GM18858 (cell line): ENCODE measurements at regions not wholly inside any gene's neighbourhood (a gene's known extent, or its start where the extent isn't known, plus 50 kb on each side); places are given as distances from the start of the nearest gene placed in this dataset.

Experiments used
- ATAC-seq: cut with Tn5 transposase; IDR thresholded peaks from one replicate; pipeline ENCODE4 v1.9.1; 2021; ENCODE audit not compliant: unreplicated experiment

- ATAC-seq = no peak
Observed at GRCh38 chr1:209455661-209456358, 127.7 kb upstream of the CAMK1G start.

DNA sequence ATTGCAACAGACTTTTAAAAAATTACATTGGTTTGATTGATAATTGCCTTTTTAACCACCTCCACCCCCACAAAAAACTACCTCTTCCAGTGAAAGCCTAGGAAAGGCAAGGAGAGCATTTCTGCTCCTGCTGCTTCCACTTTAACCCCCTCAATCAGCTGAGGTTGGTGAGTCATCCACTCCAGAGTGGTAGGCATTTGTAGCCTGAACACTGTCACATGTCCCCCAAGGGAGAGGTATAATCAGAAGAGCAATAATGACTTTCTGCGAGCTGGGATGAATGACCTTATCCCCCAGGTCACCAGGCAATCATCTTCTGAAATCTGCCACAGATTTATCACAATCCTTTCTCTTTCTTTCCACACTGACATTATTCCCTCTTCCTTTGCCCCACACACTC lies 126.6 kb upstream of the CAMK1G start:
- no peak for ATAC-seq

GRCh38 chr1:209457401-209458125 lies 126.0 kb upstream of the CAMK1G start:
- no peak for ATAC-seq

DNA sequence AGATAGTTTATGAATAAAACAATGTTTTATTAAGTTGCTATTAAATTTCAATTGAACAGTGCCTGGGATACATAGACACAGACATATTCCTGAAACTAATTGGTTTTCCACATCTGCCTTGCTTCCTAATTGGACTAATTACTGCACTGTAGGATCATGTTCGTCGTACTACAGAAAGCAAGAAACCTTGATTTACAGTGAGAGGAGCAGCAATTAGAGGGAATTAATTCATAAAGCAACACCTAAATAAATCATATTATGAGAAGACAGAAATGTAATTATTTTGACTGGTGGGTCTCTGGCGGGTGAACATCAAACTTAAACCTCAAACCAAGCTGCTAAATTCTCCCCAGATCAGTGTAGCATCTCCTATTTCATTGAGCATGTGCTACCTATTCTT lies 124.6 kb upstream of the CAMK1G start:
- no peak for ATAC-seq

DNA sequence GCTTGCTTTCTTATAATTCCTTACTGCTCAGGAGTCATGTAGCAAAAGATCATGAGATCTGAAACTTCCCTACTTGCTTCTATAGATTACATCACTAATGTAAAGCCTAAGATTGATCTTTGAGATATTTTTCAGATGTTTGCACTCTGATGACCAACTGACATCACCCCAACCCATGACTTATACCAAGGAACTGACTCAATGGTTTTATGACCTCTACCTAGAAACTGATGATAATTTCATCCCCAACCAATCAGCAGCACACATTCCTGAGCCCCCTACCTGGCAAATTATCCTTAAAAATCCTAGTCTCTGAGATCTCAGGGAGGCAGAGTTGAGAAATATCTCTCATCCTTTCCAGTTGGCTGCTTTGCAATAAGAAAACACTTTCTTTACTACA lies 122.3 kb upstream of the CAMK1G start:
- no peak for ATAC-seq

DNA sequence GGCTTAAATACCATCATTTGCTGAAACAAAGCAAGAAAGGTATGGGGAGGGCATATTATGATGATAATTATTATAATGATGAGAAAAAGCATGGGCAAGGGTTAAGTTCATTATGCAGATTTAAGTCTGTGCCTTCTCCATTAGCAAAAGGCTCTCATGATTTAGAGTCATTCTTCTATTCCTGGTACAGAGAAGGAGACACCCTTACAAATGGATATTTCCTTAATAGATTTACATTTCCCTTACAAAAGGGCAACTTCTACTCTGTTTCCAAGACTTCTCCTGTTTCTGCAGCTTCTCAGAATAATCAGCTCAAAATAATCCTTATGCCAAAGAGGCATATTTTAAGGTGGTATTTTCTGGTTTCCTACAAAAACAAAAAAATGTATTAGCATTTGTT lies 121.1 kb upstream of the CAMK1G start:
- ATAC-seq = no peak

- ATAC-seq = no peak
Observed at GRCh38 chr1:209463441-209463840, 120.1 kb upstream of the CAMK1G start.

DNA sequence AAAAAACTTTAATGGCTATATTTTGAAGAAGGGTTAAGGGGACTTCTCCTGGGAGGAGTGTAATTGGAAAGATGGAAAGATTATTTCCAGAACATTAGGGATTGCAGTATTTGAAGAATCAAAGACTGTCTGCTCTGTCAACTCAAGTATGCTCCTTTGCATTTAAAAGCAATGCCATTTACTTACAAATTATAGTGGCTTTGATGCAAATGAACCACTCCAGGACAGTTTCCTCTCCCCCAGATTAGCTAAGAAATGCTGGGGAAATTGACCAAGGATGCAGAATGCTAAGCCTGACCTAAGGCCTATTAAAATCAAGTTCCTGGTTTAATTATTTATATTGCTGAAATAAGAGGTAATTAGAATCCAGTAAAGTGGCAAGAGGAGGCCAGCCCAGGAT lies 110.5 kb upstream of the CAMK1G start:
- no peak for ATAC-seq

GRCh38 chr1:209480345-209480744 lies 103.2 kb upstream of the CAMK1G start:
- no peak for ATAC-seq

DNA sequence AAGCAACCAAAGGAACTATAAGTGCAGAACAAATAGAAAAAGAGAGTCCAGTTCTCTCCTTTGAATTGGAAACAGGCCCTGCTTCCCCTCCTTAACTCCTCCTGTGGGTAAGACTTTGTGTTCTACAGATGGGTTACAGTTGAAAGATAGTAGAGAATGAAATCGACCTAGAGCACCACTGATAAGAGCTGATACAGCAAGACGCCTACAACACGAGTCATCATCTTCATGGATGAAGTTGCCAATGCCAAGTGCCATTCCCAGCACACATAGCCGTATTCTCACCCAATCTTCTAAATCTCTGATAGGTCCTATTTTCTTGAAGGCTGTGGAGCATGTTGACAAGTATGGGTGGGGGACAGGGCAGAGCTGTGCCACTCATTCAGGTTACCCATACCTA lies 99.8 kb upstream of the CAMK1G start:
- no peak for ATAC-seq

DNA sequence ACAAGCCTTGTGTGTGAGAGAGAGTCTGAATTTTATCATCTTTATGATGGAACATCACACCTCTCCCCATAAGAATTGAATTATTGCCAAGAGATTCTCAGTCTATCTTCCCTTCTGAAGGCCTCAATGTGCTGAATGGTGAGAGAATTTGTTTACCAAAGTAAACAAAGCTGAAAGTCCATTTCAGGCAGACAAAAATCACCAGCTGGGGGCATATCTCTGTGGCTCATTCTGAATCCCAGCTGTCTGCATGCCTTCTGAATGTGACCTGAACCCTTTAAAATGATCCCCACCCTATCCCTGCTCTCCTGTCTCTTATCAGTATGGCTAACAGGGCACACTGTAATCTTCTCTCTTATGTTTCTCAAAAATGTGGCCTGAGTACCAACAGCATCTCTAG lies 99.1 kb upstream of the CAMK1G start:
- no peak for ATAC-seq

GRCh38 chr1:209485167-209485566 lies 98.3 kb upstream of the CAMK1G start:
- no peak for ATAC-seq

DNA sequence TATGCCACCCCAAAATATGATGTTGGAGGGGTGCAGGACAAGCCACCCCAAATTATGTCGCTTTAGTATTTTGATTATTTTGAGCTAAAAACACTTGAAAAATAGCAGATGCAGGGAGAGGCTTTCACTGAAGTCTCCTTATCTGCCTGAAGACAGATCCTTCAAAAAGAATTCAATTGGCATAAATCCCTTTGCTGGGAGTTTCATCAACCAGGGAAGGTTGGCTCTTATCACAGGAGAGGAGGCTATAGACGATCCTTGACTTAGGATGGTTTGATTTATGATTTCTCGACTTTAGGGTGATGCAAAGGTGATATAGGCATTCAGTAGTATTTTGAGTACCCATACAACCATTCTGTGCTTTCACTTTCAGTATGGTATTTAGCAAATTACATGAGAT lies 97.8 kb upstream of the CAMK1G start:
- no peak for ATAC-seq

DNA sequence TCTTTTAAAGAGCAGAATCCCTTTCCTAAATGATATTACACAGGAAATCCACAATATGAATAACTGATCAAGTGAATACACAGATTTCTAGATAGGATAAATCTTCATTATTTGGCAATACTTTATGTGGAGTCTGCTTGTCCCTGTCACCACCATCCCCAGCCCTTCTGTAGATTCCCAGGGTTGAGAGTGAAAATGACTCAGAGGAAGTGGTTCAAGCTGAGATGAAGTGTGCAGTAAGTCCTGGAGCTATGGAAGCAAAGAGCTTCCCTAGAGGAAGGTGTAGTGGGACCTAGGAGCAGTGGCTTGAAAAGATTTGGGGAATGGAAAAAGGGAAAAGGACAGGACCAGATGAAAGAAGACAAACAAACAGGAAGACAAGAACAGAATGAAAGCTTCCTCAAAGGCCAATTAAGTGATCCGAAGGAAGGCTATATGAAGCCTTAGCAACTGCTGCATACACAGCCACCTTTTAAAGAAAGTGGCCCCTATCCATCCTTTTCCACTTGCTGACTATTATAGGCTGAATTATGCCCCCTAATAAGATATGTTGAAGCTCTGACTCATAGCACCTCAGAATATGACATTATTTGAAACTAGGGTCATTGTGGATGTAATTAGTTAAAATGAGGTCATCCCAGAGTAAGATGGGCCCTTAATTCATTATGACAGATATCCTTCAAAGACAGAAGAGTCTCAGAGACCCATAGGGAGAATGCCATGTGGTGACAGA lies 96.5 kb upstream of the CAMK1G start:
- no peak for ATAC-seq

- ATAC-seq = no peak
Observed at GRCh38 chr1:209490013-209490412, 93.5 kb upstream of the CAMK1G start.

DNA sequence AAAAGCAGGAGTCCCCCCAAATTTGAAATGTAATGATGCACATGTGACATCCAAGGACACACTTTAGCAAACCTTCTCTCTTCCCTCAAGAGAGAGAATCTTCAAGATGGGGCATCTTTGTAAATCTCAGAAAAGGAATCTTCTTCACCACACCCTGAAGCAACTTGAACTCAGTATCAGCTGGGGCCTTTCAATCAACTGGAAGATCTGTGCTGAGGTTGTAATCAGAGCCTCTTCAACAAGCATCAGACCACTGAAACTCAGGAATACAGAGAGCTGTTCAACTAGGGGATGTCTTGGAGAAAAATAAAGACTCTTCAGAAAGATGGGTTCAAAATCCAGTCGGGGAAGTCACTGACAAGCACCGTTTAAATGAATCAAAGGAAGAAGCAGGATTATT lies 92.5 kb upstream of the CAMK1G start:
- no peak for ATAC-seq

- no peak for ATAC-seq
Observed at GRCh38 chr1:209491496-209491895, 92.0 kb upstream of the CAMK1G start.

DNA sequence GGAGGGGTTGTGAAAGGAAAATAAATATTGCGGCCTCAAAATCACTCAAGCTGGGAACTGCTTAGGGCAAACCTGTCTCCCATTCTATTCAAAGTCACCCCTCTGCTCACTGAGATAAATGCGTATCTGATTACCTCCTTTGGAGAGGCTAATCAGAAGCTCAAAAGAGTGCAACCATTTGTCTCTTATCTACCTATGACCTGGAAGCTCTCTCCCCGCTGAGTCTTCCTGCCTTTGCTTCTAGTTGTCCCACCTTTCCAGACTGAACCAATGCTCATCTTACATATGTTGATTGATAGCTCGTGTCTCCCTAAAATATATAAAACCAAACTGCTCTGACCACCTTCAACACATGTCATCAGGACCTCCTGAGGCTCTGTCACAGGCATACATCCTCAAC lies 91.6 kb upstream of the CAMK1G start:
- ATAC-seq = no peak

DNA sequence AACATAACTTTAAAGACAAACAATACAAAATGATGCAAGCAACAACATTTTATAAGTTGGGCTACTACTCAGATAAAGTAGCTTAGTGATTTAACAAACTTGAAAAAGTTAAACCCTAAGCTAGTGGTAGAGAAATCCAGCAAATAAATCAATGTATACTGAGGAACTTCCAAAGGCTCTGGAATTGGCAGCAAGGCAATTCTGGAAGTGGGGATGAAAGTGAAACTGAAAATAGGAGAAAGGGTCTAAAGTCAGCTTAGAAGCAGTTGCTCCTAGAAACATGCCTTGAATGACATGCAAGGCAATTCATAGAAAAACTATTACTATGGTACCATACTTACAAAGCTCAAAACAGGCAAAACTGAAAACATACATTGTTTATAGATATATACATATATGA lies 90.0 kb upstream of the CAMK1G start:
- no peak for ATAC-seq

GRCh38 chr1:209497729-209498128 lies 85.8 kb upstream of the CAMK1G start:
- no peak for ATAC-seq

DNA sequence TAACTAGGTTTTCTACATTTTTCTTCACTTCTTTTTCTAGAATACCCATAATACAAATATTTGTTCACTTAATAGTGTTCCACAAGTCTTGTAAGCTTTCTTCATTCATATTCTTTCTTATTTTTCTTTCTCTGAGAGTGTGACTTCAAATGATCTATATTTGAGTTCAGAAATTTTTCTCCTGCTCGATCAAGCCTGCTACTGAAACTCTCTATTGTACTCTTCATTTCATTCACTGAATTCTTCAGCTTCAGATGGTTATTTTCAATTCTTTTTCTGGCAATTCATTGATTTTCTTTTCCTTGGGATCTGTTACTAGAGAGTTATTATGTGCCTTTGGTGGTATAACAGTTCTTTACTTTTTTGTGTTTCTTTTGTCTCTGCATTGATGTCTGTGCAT lies 82.5 kb upstream of the CAMK1G start:
- no peak for ATAC-seq

GRCh38 chr1:209503196-209503595 lies 80.3 kb upstream of the CAMK1G start:
- no peak for ATAC-seq
